HG03175 (cell line): ENCODE measurements at regions not wholly inside any gene's neighbourhood (a gene's known extent, or its start where the extent isn't known, plus 50 kb on each side); places are given as distances from the start of the nearest gene placed in this dataset.
"Not testable (repeated sequence)": the region's sequence is repeated elsewhere in the genome, so short reads cannot be mapped to it uniquely, and the experiment has no call there.

ENCODE experiments used
- ATAC-seq: cut with Tn5 transposase; IDR thresholded peaks from one replicate; pipeline ENCODE4 v1.9.1; 2021; ENCODE audit warnings: mild to moderate bottlenecking, moderate library complexity; ENCODE audit not compliant: unreplicated experiment

GRCh38 chr1:234922987-234923386 lies 205.7 kb downstream of the TOMM20 start:
- ATAC-seq = no peak

GRCh38 chr1:234921266-234922062 lies 207.2 kb downstream of the TOMM20 start:
- ATAC-seq = no peak

DNA sequence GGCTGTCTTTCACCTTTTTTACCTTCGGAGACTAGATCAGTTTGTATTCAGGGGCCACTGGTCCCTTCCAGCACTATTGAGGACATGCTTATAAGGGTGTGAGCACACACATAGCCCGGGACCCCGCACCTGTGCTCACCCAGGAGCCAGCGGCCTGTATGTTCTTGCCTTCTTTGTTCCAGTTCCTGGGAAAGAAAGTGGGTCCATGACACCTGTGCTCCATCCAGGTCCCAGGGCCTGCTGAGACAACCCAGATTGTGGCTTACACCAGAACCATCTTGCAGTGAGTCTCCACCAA lies 207.8 kb downstream of the TOMM20 start:
- no peak for ATAC-seq

GRCh38 chr1:234920136-234920842 lies 208.3 kb downstream of the TOMM20 start:
- ATAC-seq = no peak

DNA sequence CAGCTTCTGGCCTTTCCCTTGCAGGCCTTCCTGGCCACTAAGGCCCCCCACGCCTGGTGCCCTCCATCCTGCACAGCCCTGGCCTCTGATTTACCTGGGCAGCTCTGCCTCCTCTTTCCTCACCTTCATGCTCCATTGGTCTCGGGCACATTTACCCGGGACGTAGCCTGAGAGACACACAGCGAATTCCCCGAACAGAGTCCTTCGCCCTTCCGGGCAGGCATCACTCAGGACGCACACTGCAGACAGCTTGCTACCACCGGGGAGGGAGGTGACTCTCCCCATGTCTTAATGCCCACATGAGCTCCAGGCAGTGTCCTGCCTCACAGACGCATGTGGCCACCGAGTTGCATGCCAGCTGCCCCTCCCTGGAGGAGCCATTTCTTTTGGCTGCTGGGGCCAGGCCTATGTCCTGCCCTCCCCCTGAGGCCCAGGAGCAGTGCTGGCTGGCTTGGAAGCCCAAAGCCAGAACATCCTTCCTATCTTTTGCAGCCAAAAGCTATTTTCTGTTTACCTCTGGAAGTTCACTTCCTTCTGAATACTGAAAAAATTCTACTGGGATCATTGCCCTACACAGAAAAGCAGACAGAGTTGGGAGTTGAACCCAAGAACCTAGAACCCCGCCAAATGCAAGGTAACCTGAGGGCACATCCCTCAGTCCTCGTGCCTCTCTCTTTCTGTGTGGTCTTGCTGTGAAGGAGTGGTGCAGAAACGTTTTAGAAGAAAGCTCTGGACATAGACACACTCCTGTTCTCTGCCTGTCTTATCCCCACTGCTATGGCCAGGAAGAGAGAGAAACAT lies 209.5 kb downstream of the TOMM20 start:
- no peak for ATAC-seq

DNA sequence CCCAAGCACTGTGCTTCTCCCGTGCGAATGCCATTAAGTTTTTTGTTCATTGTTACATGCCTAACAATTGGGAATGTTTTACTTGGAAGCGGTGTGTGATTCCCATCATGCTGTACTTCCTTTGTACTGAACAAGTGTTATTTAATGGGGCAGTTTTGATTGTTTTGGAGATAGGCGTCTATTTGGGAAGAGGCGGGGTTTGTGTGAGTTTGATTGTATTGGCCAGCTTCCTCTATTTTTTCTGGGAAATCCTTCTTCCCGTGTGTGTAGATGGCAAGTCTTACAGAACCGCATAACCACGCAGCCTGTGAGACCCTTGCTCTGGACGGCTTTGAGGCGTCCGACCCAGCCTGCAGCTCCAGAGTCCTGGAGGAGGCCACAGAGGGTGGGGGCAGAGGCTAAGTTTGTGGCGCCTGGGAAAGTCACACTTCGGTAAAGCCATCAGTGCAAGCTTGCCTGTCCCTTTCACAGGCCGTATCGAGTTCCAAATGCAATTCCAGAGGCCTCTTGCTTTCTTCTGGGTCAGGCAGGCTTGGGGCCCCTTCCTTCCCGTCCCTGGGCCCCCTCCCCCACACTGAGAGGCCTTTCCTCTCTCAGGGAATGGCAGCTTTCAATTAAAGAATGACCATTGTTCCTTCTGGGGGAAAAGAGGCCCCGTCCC lies 210.3 kb downstream of the TOMM20 start:
- no peak for ATAC-seq

GRCh38 chr1:234917495-234918180 lies 211.0 kb downstream of the TOMM20 start:
- ATAC-seq = no peak

- ATAC-seq = no peak
These were observed 211.8 kb downstream of the TOMM20 start for GRCh38 chr1:234916840-234917239.

- no peak for ATAC-seq
These were observed 212.5 kb downstream of the TOMM20 start for GRCh38 chr1:234915924-234916675.

DNA sequence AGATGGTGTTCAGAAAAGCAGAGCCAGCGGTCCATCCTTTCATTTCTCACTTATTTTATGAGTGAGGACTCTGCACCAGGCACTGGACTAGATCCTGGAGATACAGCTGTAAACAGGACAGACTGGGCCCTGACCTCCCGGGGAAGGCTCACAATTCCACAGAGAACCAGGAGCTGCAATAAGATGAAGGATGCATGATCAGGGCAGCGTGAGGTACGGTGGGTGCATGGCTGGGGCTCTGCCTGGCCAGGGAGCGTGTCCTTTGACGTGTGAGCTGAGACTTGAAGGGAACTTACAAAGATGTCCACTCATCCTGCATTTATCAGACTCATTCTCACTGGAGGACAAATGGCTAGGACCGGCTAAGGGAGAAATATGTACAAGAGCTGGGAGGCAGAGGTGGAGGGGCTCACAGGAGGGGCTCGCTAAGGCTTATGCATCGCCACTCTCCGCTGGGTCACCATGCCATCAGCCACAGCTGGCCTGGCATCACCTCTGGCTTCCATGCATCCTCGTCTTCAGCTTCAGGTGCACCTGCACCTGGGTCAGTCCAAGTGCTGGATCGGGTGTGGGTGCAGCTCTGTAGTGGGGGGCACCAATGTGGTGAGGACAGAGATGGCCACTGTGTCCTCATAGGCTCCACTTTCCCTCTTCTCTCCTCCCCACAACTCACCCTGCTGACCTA lies 213.9 kb downstream of the TOMM20 start:
- ATAC-seq = no peak

DNA sequence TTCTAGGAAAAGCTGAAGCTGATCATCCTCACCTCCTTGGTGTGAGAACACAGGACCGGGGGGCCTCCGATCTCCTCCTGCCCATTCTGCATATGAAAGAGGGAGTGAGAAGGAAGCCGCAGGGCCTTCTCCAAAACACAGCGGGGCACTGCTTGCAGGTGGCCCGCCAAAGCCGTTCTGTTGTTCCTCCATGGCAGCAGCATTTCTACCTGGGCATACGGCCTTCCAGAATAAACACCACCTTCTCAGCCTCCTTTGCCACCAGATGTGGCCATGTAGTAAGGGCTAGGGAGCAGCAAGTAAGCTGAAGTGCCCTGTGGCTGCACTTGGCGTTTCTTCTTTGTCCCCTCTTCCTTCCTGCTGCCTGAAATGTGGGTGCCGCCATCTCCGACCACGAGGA lies 214.9 kb downstream of the TOMM20 start:
- ATAC-seq = no peak

DNA sequence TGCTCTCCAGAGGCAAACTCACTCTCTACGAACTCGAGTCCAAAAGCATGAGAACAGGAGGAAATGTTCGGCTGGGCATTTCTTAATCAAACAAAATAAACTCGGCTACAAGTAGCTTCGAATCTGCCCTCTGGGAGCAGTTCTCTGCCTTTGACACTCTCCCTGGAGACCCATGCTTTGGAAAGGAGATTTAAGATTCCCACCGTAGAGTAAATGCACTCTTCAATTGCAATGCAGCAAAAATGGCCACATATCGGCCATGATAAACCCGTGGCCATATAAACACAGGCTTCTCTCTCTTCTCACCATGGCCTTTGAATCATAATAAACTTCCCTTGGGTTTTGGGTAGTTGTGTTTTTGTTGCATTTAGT lies 215.4 kb downstream of the TOMM20 start:
- ATAC-seq = no peak

DNA sequence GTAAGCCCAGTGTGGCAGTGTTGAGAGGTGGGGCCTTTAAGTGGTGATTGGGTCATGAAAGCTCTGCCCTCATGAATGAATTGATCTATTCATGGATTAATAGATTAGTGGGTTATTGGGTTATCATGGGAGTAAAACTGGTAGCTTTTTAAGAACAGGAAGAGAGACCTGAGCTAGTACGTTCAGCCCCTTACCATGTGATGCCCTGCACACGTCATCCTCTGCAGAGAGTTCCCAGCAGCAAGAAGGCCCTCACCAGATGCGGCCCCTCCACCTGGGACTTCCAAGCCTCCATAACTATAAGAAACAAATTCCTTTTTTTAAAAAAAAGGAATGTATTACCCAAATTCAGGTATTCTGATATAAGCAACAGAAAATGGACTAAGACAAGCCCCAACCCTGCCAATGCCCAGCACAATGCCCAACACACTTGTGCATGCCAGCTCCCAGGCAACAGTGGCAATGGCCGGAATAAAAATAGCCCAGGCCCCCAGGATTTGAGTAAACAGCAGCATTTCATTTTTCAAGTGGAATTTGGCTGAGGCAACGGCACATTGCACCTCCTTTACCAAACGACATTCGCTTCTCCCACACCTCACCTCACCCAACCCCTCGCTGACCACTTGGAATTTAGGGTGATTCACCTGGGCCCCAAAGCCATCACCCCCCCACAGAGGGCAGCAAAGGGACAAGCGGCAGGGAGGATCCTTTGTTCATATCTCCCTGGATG lies 215.9 kb downstream of the TOMM20 start:
- no peak for ATAC-seq

DNA sequence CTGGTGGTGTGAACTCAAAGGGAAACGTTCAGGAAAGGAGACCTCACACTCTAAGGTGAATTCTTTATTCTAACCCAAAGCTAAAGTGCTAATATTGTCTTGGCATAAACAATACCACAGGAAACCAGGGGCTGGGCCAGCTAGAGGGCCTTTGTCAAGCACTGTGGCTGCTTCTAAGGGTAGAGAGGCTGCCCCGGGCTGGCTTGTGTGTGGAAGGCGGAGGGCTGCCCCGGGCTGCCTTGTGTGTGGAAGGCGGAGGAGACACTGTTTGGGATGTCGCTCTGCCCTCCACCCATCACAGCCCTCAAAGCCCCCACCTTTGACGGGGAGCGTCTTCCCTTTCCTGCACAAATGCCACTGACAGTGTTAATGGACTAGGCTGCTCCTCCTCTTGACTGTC lies 216.8 kb downstream of the TOMM20 start:
- no peak for ATAC-seq

- not testable (repeated sequence) for ATAC-seq
These were observed 217.5 kb downstream of the TOMM20 start for GRCh38 chr1:234911136-234911535.

DNA sequence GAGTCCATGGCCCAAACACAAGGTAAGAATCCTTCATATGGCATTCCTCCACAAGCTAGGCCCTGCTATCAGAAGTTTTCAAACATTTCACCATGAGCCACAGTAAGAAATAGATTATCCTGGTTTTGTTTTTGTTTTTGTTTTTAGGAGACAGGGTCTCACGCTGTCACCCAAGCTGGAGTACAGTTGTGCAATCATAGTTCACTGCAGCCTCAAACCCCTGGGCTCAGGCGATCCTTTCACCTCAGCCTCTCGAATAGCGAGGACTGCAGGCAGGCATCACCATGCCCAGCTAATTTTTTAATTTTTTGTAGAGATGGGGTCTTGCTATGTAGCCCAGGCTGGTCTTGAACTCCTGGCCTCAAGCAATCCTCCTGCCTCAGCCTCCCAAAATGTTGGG lies 218.8 kb downstream of the TOMM20 start:
- ATAC-seq = no peak

DNA sequence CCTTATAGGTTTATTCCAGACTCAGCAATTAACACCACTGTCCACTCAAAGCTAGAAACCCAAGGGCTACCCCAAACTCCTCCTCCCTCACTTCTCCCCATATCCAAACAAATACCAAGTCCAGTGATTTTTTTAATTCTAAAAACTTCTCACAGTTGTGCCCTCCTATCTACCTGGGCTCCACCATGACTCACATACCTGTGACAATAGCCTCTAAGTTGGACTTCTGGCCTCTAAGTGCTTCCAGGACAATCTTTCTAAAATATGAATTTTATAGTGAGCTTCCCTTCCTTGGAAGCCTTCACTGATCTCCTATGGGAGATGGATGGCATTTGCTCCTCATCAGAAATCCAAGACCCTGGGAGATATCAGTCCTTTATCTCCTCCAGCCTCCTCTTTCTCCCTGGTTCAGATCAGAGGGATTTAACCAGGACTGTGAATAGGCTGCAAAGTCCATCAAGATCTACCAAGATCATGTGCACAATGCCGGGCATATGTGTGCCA lies 219.3 kb downstream of the TOMM20 start:
- no peak for ATAC-seq

GRCh38 chr1:234908571-234908970 lies 220.1 kb downstream of the TOMM20 start:
- no peak for ATAC-seq
